ENCODE measurements at regions not wholly inside any gene's neighbourhood (a gene's known extent, or its start where the extent isn't known, plus 50 kb on each side); places are given as distances from the start of the nearest gene placed in this dataset.

- Histone ChIP-seq H3K4me3 (ENCODE audit: low read depth, low read length, poor library complexity, severe bottlenecking) (no peak overlapping the region), H3K27me3 (replicated peaks; ENCODE audit: insufficient read depth, low read depth, low read length, poor library complexity) (peaks cover 43% of the 10 kb centered on the region), H3K9me3 (ENCODE audit: low read depth, low read length, poor library complexity, severe bottlenecking) (no peaks in the 10 kb centered on the region), H3K4me1 (ENCODE audit: insufficient read depth, low read length, poor library complexity, severe bottlenecking) (no peaks in the 10 kb centered on the region), H3K27ac (ENCODE audit: low read depth, low read length, poor library complexity, severe bottlenecking) (no peak overlapping the region), H3K36me3 (ENCODE audit: insufficient read depth, low read length, poor library complexity, severe bottlenecking) (no peaks in the 10 kb centered on the region)
- TF ChIP-seq CTCF (conservative IDR thresholded peaks at IDR 0.05; ENCODE audit: low read depth, low read length) (no peak), EZH2 (IDR thresholded peaks at IDR 0.05; ENCODE audit: borderline replicate concordance, low read depth, low read length, poor library complexity, severe bottlenecking) (no peak)
- BruUV-seq (replicated peaks), result no TSS peak
- ChIA-PET CTCF (no interaction called here), POLR2A (ENCODE audit: low non-redundant PET) (no interaction called here)
- intact Hi-C loops (cut with micrococcal nuclease; ENCODE audit: unreplicated experiment), result no loop called here
- no peak for DNase-seq (ENCODE audit: low spot score)
Observed at GRCh38 chr3:10725067-10725466, 91.0 kb upstream of the SLC6A11 start.

GRCh38 chr3:10725846-10726245 is 90.2 kb upstream of the SLC6A11 start:
- TF ChIP-seq EZH2 (IDR thresholded peaks at IDR 0.05; ENCODE audit: borderline replicate concordance, low read depth, low read length, poor library complexity, severe bottlenecking) (no peak), CTCF (conservative IDR thresholded peaks at IDR 0.05; ENCODE audit: low read depth, low read length) (no peak)

GRCh38 chr3:10726787-10727186 is 89.2 kb upstream of the SLC6A11 start:
- no TSS peak for BruUV-seq (replicated peaks)
- Histone ChIP-seq H3K9me3 (ENCODE audit: low read depth, low read length, poor library complexity, severe bottlenecking) (no peaks in the 10 kb centered on the region), H3K27me3 (replicated peaks; ENCODE audit: insufficient read depth, low read depth, low read length, poor library complexity) (peaks cover 26% of the 10 kb centered on the region), H3K27ac (ENCODE audit: low read depth, low read length, poor library complexity, severe bottlenecking) (no peak overlapping the region), H3K4me3 (ENCODE audit: low read depth, low read length, poor library complexity, severe bottlenecking) (no peak overlapping the region), H3K4me1 (ENCODE audit: insufficient read depth, low read length, poor library complexity, severe bottlenecking) (no peaks in the 10 kb centered on the region), H3K36me3 (ENCODE audit: insufficient read depth, low read length, poor library complexity, severe bottlenecking) (no peaks in the 10 kb centered on the region)
- ChIA-PET POLR2A (ENCODE audit: low non-redundant PET) (no interaction called here), CTCF (no interaction called here)
- TF ChIP-seq EZH2 (IDR thresholded peaks at IDR 0.05; ENCODE audit: borderline replicate concordance, low read depth, low read length, poor library complexity, severe bottlenecking) (no peak), CTCF (conservative IDR thresholded peaks at IDR 0.05; ENCODE audit: low read depth, low read length) (no peak)
- no peak for DNase-seq (ENCODE audit: low spot score)
- intact Hi-C loops (cut with micrococcal nuclease; ENCODE audit: unreplicated experiment), result no loop called here

More at GRCh38 chr3:10725846-10726245, 90.2 kb upstream of the SLC6A11 start:
- ChIA-PET CTCF (no interaction called here), POLR2A (ENCODE audit: low non-redundant PET) (no interaction called here)
- H3K27ac ChIP-seq (ENCODE audit: low read depth, low read length, poor library complexity, severe bottlenecking), result no peak overlapping the region
- H3K36me3 ChIP-seq (ENCODE audit: insufficient read depth, low read length, poor library complexity, severe bottlenecking), result no peaks in the 10 kb centered on the region
- H3K4me1 ChIP-seq (ENCODE audit: insufficient read depth, low read length, poor library complexity, severe bottlenecking), result no peaks in the 10 kb centered on the region
- peaks cover 35% of the 10 kb centered on the region for H3K27me3 ChIP-seq (replicated peaks; ENCODE audit: insufficient read depth, low read depth, low read length, poor library complexity)
- intact Hi-C loops (cut with micrococcal nuclease; ENCODE audit: unreplicated experiment), result no loop called here
- DNase-seq (ENCODE audit: low spot score), result no peak
- H3K9me3 ChIP-seq (ENCODE audit: low read depth, low read length, poor library complexity, severe bottlenecking), result no peaks in the 10 kb centered on the region
- H3K4me3 ChIP-seq (ENCODE audit: low read depth, low read length, poor library complexity, severe bottlenecking), result no peak overlapping the region
- no TSS peak for BruUV-seq (replicated peaks)

Measured in A673 (cell line).